ENCODE measurements at regions not wholly inside any gene's neighbourhood (a gene's known extent, or its start where the extent isn't known, plus 50 kb on each side); places are given as distances from the start of the nearest gene placed in this dataset.

GRCh38 chr18:46411867-46412690 lies 244.9 kb downstream of the LOXHD1 start:
- no peak for DNase-seq (ENCODE audit: low read depth)

- DNase-seq (ENCODE audit: low read depth), result no peak
These were observed 244.1 kb downstream of the LOXHD1 start for GRCh38 chr18:46412916-46413315.

DNA sequence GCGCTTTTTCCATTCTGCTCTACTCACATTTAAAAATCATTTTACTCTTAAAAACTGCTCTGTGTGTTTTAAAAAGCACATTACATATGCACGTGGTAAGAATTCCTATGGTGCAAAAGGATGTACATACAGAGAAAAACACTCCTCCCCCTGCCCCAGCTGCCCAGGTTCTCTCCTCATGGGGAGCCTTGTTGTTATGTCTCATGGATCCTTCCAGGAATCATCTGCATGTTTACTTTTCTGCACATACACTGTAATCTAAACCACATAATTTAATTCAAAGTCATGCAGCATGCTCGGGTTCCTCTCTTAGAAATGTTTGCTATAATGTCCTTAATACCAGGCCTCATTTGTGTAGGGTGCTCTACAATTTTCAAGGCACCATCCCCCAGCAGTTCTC lies 243.3 kb downstream of the LOXHD1 start:
- DNase-seq (ENCODE audit: low read depth), result no peak

DNA sequence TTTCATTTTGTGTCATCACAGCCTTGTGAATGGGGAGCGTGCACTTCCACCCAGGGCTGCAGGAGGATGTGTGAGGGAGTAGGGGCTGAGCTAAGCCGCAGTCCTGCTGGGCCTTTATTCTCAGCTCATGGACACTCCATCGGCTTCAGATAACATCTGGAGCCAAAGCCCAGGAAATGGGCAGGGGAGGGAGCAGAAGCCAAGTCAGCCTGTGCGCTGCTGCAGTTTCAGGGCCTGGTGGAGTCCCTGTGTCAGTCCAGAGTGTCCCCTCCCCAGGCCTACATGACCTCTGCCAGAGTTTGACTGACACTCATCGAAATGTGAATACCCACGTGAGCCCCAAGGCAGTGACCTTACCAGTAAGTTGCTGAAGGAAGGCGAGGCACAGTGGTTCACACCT lies 242.2 kb downstream of the LOXHD1 start:
- no peak for DNase-seq (ENCODE audit: low read depth)

DNA sequence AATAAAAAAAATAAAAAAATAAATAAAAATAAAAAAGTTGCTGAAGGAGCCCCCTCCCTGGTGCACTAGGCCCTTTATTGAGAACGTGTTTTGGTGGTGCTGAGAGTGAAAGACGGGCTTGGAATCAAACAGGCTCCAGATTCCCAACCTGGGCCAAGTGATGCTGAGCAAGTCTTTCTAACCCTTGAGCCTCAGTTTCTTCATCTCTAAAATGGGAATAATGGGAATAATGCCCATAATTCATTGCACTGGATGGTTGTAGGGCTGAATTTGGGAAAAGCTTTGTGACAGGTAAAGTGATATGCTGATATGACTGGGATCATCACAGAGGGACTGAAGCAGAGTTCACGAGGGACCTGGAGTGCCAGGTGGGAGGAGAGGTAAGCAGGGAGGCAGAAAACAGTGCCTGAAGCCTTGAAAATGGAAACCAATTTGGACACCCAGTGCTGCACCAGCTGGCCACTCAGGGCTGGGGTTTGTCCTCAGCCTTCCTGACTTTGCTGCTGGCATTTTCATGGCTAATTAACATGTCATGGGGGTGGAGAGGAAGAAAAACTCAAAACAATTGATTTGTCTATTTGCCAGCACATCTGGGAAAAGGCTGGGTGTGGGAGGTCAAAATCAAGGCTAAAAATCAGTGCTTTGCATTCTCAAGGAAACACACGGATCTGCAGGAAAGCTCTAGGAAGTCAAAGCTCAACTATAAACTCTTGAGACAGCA lies 241.3 kb downstream of the LOXHD1 start:
- no peak for DNase-seq (ENCODE audit: low read depth)

DNA sequence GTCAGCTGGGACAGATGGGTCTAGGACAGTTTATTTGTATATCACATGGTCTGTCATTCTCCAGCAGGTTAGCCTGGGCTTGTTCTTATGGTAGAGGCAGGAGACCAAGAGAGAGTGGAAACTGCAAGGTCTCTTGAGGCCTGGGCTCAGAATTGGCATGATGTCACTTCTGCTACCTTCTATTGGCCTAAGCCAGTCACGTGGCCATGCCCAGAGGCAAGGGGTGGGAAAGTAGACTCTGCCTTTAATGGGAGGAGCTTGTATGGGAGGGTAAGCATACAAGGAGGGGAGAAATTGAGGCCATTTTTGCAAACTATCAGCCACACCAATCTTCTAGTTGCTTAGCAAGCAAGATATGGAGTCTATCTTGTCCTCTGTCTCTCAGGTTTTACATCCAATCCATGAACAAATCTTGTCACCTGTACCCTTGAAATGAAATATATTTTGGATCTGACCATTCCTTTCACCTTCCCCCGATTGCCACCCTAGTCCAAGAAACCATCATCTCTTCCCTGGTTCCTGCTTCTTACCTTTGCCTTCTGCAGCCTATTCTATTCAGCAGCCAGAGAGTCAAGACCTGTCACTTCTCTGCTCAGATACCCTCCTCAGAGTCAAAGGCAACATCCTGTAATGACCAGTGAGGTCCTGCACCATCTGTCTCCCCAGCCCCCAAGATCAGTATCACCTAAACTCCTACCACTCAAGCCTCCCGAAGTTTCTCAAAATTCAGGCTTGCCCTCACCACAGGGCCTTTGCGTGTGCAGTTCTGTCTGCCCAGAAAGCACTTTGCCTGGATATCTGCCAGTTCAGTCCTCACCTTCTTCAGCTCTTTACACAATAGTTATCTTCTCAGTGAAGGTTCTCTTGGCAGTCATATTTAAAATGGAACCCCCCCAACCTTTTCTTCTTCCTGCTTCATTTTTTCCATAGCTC lies 240.0 kb downstream of the LOXHD1 start:
- DNase-seq (ENCODE audit: low read depth), result no peak

DNA sequence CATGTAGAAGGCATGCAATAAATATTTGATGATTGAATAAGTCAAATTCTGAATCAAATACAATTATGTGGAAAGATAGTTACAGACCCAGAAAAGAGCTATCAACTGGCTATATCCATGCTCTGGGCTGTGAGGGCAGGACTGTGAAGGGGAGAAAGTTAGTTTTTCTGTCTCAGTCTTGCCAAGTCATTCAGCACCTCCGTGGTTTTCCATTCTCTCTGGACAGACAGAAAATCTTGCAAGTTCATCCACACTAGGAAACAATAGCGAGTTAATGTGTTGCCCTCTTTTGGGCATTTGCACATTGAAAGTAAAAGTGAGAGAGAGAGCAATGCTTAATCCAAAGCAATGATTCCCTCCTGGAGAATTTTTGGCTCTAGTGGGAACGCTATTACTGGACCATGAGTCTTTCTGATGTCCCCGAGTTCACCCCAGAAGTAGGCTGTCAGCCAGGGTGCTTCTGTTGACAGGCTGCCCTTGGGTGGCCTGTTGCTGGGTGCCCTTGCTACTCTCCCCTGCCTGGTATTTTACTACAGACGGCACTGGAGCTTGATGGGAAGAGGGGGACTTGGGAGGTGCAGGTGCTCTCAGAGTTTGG lies 238.3 kb downstream of the LOXHD1 start:
- DNase-seq (ENCODE audit: low read depth), result no peak

GRCh38 chr18:46419391-46420141 lies 237.5 kb downstream of the LOXHD1 start:
- no peak for DNase-seq (ENCODE audit: low read depth)

GRCh38 chr18:46421973-46422551 lies 235.0 kb downstream of the LOXHD1 start:
- no peak for DNase-seq (ENCODE audit: low read depth)

GRCh38 chr18:46422552-46423055 lies 234.4 kb downstream of the LOXHD1 start:
- no peak for DNase-seq (ENCODE audit: low read depth)

GRCh38 chr18:46423226-46423805 lies 233.7 kb downstream of the LOXHD1 start:
- no peak for DNase-seq (ENCODE audit: low read depth)

GRCh38 chr18:46424898-46425297 lies 232.1 kb downstream of the LOXHD1 start:
- DNase-seq (ENCODE audit: low read depth), result no peak

DNA sequence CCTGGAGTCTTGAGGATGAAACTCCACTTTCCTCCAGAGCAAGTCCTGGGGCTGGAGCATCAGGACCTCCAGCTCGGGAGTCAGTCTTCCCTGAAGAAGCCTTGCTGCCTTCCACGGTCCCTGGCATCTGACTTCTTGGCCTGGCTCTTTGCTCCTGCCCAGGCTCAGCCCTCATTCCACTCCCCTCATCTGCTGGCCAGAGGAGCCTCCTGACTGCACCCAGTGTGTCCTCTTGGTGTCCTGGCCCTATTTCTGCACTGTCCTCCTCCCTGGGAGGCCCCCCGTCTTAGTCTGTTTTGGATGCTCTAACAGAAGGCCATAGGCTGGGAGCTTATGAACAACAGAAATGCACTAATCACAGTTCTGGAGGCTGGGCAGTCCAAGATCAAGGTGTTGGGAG lies 231.5 kb downstream of the LOXHD1 start:
- DNase-seq (ENCODE audit: low read depth), result no peak

DNA sequence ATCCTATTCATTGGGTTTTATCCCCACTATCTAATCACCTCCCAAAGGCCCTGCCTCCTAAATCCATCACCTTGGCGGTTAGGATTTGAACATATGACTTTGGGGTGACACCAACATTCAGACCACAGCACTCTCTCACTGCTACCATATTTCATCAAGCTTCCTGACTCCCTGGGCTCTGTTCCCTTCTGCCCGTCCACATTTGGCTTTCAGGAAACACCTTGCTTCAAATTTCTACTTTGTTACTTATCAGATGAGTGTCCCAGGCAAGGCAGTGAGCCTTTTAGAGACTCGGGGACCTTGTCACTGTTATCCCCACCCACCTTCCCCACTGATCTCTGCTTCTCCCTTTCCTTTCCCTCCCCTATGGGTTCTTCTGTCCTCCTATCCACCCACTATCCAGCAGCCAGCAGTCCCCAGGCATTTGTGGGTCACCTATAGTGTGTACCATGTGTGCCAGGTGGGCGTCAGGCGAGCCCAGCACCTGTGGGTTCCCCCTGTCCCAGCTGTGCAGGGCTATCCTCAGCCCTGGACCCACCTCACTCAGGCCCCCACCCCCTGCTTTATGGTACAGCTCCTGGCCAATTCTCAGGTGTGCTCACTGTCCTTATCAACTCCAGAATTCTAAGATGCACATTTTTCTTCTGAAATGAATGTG lies 230.9 kb downstream of the LOXHD1 start:
- no peak for DNase-seq (ENCODE audit: low read depth)

GRCh38 chr18:46426679-46427047 lies 230.4 kb downstream of the LOXHD1 start:
- DNase-seq (ENCODE audit: low read depth), result no peak
